HG02943 (cell line): ENCODE measurements at regions not wholly inside any gene's neighbourhood (a gene's known extent, or its start where the extent isn't known, plus 50 kb on each side); places are given as distances from the start of the nearest gene placed in this dataset.

Experiments
- ATAC-seq: cut with Tn5 transposase; IDR thresholded peaks from one replicate; pipeline ENCODE4 v1.9.1; 2021; ENCODE audit warnings: mild to moderate bottlenecking, low read depth, moderate library complexity; ENCODE audit not compliant: unreplicated experiment

DNA sequence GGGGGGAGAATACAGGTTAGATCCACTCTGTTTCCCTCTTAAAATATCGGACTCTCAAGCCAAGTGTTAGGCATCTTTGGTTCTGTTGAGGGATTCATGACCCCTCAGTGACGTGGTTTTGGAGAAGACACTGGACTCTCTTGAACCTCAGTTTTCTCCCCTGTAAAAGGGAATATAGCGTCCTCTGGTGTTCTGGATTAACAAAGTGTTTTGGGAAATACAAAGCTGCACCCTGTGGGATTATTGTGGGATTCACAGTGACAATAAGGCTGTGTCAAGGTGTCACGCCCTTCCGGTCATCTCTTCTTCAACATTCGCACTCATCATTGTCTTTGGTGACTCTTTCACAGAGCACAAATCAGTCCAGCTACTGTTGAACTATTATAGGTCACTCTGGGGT lies 139.0 kb downstream of the IRX1 start:
- no peak for ATAC-seq

GRCh38 chr5:3736466-3736865 lies 140.8 kb downstream of the IRX1 start:
- ATAC-seq, result no peak

GRCh38 chr5:3736926-3737325 lies 141.3 kb downstream of the IRX1 start:
- ATAC-seq, result no peak

GRCh38 chr5:3738919-3739318 lies 143.3 kb downstream of the IRX1 start:
- ATAC-seq, result no peak

DNA sequence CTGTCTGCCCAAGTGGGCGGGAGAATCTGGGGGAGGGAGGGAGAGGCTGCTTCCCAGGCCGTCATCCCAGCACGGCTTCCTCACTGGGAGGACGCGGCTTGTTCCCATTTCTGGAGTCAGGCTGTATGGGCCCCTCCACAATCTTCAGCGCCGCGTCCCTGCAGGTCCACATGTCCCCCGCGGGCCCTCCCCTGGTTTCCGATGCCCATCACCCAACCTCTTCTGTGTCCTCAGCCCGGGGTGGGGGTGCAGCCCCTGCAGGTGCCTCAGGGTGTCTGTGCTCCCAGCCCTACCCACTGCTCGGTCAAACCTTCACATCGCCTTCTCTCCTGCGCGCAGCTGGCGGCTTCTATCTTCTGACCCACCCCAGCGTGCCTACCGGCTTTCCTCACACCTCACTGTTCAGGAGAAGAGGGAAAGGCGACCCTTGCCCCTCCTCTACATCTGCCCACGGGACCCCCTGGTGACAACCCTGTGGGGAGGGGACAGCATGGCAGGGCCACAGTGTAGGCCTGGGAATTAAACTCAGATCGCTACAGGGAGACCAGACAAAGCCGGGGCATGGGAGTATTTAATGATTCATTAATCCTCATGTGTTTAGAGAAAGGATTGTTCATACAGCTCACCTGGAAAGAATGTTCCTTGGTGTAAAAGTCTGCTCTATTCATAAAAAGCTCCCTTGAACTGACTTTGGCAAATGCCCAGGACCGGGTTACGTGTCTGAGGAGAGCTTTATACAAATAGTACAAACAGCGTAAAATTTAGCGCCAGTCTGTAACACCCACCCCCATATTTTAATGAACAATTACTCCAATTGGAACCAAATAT lies 145.1 kb downstream of the IRX1 start:
- ATAC-seq, result no peak

DNA sequence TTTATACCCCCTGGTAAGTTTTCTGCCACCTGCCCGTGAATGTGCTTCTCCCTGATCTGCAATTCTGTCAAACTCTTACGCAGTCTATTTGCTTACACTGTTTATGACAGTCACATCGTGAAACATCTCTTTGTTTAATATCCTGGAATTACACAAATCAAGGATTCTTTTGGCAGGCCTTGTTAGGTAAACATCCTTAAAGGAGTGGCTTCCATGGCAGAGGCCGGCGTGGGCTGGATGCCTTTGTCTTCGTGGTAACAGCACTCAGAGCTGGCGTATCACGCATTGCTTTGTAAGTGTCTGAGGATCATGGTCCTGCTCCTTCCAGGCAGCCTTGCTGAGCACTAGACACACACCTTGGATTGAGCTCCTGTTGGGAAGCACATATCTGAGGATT lies 145.7 kb downstream of the IRX1 start:
- ATAC-seq, result no peak

DNA sequence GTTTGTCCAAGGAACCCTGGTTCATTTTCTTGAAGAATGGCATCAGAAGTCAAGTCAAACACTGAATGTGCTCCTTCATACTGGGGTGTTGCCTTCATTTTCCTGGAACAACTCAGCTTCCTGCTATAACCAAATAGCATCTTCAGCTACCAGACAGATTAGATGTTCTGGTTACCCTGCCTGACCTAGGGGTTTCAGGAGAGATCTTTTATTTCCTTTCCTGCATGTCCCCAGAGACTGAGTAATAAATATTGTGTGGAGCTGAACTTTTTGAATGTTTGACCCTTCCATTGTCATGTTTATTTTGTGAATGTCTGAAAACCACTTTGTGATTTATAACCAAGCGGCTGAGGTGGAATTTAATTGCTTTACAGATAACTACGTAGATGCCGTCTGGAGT lies 147.1 kb downstream of the IRX1 start:
- ATAC-seq, result no peak

DNA sequence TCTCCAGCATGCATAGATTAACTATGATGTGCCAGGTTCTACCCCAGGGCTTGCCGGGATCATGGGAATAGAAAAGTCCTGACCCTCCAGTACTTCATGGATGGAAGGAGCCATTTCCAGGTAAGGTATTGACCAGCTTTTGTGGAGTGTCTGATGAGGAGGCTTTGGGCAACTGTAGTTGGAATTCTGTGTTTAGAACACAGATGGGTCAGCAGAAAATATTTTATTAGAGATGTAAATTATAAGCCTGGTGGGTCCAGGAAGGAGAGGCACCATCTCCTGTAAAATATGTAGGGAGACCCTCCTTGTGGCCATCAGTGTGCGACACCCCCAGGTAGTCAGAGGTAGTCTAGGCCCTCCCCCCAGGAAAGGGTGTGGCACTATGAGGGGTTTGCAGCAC lies 156.2 kb downstream of the IRX1 start:
- ATAC-seq, result no peak

- ATAC-seq, result no peak
Measured at GRCh38 chr5:3778000-3778550, 182.4 kb downstream of the IRX1 start.

DNA sequence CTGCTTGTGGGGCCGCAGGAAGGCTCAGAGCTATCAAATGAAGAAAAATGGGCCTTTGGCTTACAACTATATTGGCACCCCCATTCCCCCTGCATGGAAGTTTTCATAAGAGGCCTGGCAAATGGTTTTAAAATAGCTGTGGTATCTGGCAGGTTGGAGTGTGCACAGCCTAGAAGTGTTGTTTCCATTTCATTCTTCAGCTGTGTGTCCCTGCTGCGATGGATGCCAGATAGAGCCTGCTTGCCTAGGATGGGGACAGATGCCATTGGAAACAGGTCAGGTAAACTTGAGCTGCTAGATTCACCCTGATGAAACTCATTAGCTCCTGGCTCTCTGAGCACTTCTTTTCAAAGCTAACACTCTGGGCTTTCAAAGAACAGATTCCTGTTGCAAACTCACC lies 183.3 kb downstream of the IRX1 start:
- ATAC-seq, result no peak

GRCh38 chr5:3780278-3780677 lies 184.6 kb downstream of the IRX1 start:
- ATAC-seq, result no peak

- ATAC-seq, result no peak
Measured at GRCh38 chr5:3780907-3781306, 185.3 kb downstream of the IRX1 start.

GRCh38 chr5:3784854-3785253 lies 189.2 kb downstream of the IRX1 start:
- no peak for ATAC-seq

DNA sequence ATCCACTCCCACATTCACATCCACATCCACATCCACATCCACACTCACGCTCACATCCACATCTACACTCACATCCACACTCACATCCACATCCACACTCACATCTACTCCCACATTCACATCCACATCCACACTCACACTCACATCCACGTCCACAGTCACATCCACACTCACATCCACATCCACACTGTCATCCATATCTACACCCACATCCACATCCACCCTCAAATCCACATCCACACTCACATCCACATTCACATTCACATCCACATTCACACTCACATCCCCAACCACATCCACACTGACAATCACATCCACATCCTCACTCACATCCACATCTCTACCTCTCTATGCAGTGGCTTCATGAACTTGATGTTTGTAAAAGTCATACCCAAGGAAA lies 190.5 kb downstream of the IRX1 start:
- no peak for ATAC-seq

GRCh38 chr5:3786891-3787430 lies 191.3 kb downstream of the IRX1 start:
- no peak for ATAC-seq

- ATAC-seq, result no peak
Measured at GRCh38 chr5:3787604-3788003, 192.0 kb downstream of the IRX1 start.

GRCh38 chr5:3789519-3790193 lies 194.0 kb downstream of the IRX1 start:
- no peak for ATAC-seq

DNA sequence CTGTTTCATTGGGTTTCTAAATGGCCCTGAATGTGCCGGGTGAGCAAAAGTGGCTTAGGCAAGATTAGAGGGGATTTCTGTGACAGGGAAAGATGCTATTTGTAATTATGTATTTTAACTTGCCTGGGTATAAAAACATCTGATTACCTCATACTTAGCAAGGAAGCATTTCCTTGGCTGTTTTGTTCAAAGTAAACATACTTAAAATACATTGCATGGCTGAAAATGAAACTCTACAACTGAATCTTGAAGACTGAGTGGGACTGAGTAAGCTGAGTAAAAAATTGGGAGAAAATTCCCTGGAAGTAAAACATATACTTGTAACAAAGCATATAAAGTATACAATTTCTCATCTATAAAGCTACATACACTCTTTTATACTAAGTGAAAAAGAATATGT lies 197.5 kb downstream of the IRX1 start:
- ATAC-seq, result no peak

GRCh38 chr5:3794611-3795010 lies 199.0 kb downstream of the IRX1 start:
- no peak for ATAC-seq

- ATAC-seq, result no peak
Measured at GRCh38 chr5:3796736-3797135, 201.1 kb downstream of the IRX1 start.

DNA sequence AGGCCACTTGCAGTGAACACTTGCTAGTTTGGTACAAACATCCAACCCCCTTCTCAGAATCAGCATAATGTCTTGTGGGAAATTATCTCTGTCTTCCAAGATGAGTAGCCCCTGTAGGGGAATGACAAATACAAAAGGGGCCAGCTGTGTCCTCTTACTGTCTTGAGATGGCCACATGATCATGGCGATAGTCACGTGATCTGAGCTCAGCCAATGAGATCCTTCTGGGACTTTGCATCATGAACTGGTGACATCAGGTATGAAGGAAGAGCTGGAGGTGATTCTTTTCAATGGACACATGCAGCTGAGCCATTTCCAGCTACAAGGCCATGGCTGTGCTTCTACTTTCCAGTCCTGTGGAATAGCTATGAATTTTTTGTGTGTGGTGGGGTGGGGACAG lies 206.3 kb downstream of the IRX1 start:
- no peak for ATAC-seq

GRCh38 chr5:3809455-3809854 lies 213.8 kb downstream of the IRX1 start:
- ATAC-seq, result no peak
